ENCODE measurements at regions not wholly inside any gene's neighbourhood (a gene's known extent, or its start where the extent isn't known, plus 50 kb on each side); places are given as distances from the start of the nearest gene placed in this dataset.

DNA sequence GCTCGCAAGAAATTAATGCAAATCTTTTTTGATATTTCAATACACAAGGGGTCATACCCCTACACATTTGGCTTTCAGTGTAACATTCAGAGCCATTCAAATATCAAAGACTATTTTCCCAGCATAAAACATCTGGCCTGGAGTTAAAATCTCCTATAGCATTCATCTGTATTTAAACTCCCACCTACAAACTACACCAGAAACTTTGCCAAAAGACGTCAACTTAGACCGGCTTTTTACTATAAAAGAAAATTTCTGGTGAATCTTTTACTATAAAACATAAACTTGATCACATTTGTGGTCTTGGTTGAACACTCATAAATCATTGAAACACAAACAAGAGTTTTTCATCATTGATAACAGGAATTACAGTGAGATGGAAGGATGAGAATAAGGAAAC is 473.3 kb upstream of the DCN start:
- H3K4me3 Mint-ChIP-seq (ENCODE audit: unreplicated experiment), result no peak overlapping the region
- POLR2A ChIA-PET, result no interaction called here
- Histone ChIP-seq H3K36me3 (ENCODE audit: control insufficient read depth, insufficient read depth, low read length) (no peaks in the 10 kb centered on the region), H3K9me3 (no peaks in the 10 kb centered on the region), H3K4me3 (ENCODE audit: low read depth, low read length) (no peak overlapping the region), H3K27me3 (replicated peaks; ENCODE audit: control insufficient read depth, insufficient read depth, low read length) (no peaks in the 10 kb centered on the region), H3K4me1 (no peaks in the 10 kb centered on the region)
- CTCF ChIA-PET, result no interaction called here
- no peaks in the 10 kb centered on the region for H3K4me1 Mint-ChIP-seq (ENCODE audit: low read depth, unreplicated experiment)
- no TSS peak for BruUV-seq (replicated peaks)
- no peak overlapping the region for H3K27ac Mint-ChIP-seq (ENCODE audit: unreplicated experiment)
- no peaks in the 10 kb centered on the region for H3K36me3 Mint-ChIP-seq (ENCODE audit: insufficient read depth, unreplicated experiment)
- H3K9me3 Mint-ChIP-seq (ENCODE audit: unreplicated experiment), result no peaks in the 10 kb centered on the region
- TF ChIP-seq, protein P1, sequence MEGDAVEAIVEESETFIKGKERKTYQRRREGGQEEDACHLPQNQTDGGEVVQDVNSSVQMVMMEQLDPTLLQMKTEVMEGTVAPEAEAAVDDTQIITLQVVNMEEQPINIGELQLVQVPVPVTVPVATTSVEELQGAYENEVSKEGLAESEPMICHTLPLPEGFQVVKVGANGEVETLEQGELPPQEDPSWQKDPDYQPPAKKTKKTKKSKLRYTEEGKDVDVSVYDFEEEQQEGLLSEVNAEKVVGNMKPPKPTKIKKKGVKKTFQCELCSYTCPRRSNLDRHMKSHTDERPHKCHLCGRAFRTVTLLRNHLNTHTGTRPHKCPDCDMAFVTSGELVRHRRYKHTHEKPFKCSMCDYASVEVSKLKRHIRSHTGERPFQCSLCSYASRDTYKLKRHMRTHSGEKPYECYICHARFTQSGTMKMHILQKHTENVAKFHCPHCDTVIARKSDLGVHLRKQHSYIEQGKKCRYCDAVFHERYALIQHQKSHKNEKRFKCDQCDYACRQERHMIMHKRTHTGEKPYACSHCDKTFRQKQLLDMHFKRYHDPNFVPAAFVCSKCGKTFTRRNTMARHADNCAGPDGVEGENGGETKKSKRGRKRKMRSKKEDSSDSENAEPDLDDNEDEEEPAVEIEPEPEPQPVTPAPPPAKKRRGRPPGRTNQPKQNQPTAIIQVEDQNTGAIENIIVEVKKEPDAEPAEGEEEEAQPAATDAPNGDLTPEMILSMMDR (IDR thresholded peaks at IDR 0.05; ENCODE audit: insufficient read depth in 1 of 2, low read depth in 1 of 2, low read length in 1 of 2, severe bottlenecking in 1 of 2, unreplicated experiment in 1 of 2), result no peak
- H3K27me3 Mint-ChIP-seq (ENCODE audit: insufficient read depth, unreplicated experiment), result peaks cover 4% of the 10 kb centered on the region
- intact Hi-C loops (cut with micrococcal nuclease; ENCODE audit: unreplicated experiment), result no loop called here
- no peak for DNase-seq

DNA sequence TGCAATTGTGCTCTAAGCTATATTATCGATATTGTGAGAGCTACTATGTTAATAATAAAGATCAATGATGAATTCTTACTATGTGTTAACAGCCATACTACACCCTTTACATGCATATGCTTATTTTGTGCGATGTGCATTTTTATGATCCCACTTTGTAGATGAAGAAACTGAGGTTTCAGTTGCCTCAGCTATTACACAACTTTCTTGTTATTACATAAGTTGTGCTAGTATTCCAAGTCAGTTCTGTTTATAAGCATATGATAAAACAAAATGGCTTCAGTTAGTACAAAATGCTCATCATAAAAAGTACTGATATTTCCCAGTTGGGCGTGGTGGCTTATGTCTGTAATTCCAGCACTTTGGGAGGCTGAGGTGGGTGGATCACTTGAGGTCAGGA is 471.5 kb upstream of the DCN start:
- no peaks in the 10 kb centered on the region for H3K4me1 Mint-ChIP-seq (ENCODE audit: low read depth, unreplicated experiment)
- POLR2A ChIA-PET, result no interaction called here

DNA sequence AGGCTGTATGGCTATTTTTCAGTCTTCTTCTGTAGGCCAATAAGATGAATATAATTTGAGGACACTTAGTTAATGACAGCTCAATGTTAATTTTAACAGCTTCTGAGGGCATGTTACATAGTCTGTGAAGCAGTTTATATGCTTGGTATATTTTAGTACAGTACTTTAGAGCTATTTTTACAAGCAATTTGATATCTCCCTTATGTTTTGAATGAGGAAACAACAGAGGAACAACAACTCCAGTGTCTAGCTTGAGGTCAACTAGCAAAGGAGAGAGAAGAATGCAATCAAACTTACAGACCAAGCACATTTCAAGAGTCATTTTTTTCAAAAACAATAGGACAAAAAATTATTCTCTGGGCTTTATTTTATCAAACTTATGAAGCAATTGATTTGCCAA is 469.1 kb upstream of the DCN start:
- Histone ChIP-seq H3K36me3 (ENCODE audit: control insufficient read depth, insufficient read depth, low read length) (no peaks in the 10 kb centered on the region), H3K27me3 (replicated peaks; ENCODE audit: control insufficient read depth, insufficient read depth, low read length) (no peaks in the 10 kb centered on the region), H3K9me3 (no peaks in the 10 kb centered on the region), H3K4me3 (ENCODE audit: low read depth, low read length) (no peak overlapping the region), H3K4me1 (no peaks in the 10 kb centered on the region)
- H3K4me1 Mint-ChIP-seq (ENCODE audit: low read depth, unreplicated experiment), result no peaks in the 10 kb centered on the region
- TF ChIP-seq, protein P1 (IDR thresholded peaks at IDR 0.05; ENCODE audit: insufficient read depth in 1 of 2, low read depth in 1 of 2, low read length in 1 of 2, severe bottlenecking in 1 of 2, unreplicated experiment in 1 of 2), result no peak
- H3K36me3 Mint-ChIP-seq (ENCODE audit: insufficient read depth, unreplicated experiment), result no peaks in the 10 kb centered on the region
- no TSS peak for BruUV-seq (replicated peaks)
- H3K27ac Mint-ChIP-seq (ENCODE audit: unreplicated experiment), result no peak overlapping the region
- POLR2A ChIA-PET, result no interaction called here
- H3K9me3 Mint-ChIP-seq (ENCODE audit: unreplicated experiment), result no peaks in the 10 kb centered on the region
- DNase-seq, result no peak
- peaks cover 4% of the 10 kb centered on the region for H3K27me3 Mint-ChIP-seq (ENCODE audit: insufficient read depth, unreplicated experiment)
- no peak overlapping the region for H3K4me3 Mint-ChIP-seq (ENCODE audit: unreplicated experiment)
- CTCF ChIA-PET, result no interaction called here
- intact Hi-C loops (cut with micrococcal nuclease; ENCODE audit: unreplicated experiment), result no loop called here

More for the DNA sequence above, 471.5 kb upstream of the DCN start:
- Mint-ChIP-seq H3K27me3 (ENCODE audit: insufficient read depth, unreplicated experiment) (peaks cover 4% of the 10 kb centered on the region), H3K27ac (ENCODE audit: unreplicated experiment) (no peak overlapping the region), H3K9me3 (ENCODE audit: unreplicated experiment) (no peaks in the 10 kb centered on the region), H3K36me3 (ENCODE audit: insufficient read depth, unreplicated experiment) (no peaks in the 10 kb centered on the region), H3K4me3 (ENCODE audit: unreplicated experiment) (no peak overlapping the region)
- BruUV-seq (replicated peaks), result no TSS peak
- no peaks in the 10 kb centered on the region for H3K36me3 ChIP-seq (ENCODE audit: control insufficient read depth, insufficient read depth, low read length)
- no peaks in the 10 kb centered on the region for H3K4me1 ChIP-seq
- DNase-seq, result no peak
- no peaks in the 10 kb centered on the region for H3K27me3 ChIP-seq (replicated peaks; ENCODE audit: control insufficient read depth, insufficient read depth, low read length)
- CTCF ChIA-PET, result no interaction called here
- TF ChIP-seq, protein P1 (IDR thresholded peaks at IDR 0.05; ENCODE audit: insufficient read depth in 1 of 2, low read depth in 1 of 2, low read length in 1 of 2, severe bottlenecking in 1 of 2, unreplicated experiment in 1 of 2), result no peak
- no peaks in the 10 kb centered on the region for H3K9me3 ChIP-seq
- no peak overlapping the region for H3K4me3 ChIP-seq (ENCODE audit: low read depth, low read length)
- intact Hi-C loops (cut with micrococcal nuclease; ENCODE audit: unreplicated experiment), result no loop called here
